ENCODE measurements at regions not wholly inside any gene's neighbourhood (a gene's known extent, or its start where the extent isn't known, plus 50 kb on each side); places are given as distances from the start of the nearest gene placed in this dataset.

DNA sequence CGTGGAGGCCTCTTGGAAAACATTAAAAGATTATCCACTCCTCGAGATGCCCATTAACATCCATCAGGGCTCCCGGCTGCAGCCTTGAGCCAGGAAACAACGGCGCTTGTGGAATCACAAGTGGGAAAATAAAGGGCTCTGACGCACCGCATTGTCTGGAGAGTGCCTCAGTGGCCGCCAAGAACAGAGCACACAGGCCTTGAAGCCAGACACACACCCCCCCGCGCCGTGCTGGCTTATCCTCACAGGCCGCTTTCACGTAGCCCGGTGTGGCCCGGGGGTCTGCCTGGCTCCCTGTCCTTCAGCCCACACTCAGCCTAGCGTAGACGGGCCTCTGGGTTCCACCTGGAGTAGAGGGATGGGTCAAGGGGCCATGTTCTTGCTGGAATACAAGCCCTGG is 1020.5 kb downstream of the BRD1 start:
- CTCF ChIA-PET: no interaction called here
- Histone ChIP-seq H3K4me1 (ENCODE audit: control insufficient read depth, insufficient read depth, low read length) (no peaks in the 10 kb centered on the region), H3K9me3 (ENCODE audit: control insufficient read depth, insufficient read depth, low read depth, low read length) (no peaks in the 10 kb centered on the region), H3K36me3 (ENCODE audit: control insufficient read depth in 2 of 2, insufficient read depth in 1 of 2, low read length in 2 of 2) (no peaks in the 10 kb centered on the region), H3K27ac (ENCODE audit: extremely low read depth, low read depth, low read length) (no peak overlapping the region), H3K4me3 (ENCODE audit: low read depth, low read length) (no peak overlapping the region)
- TF ChIP-seq ZNF169 (tag by site-specific recombination; IDR thresholded peaks at IDR 0.05) (no peak), ZNF366 (tag by site-specific recombination; conservative IDR thresholded peaks at IDR 0.05) (no peak), ZNF48 (tag by site-specific recombination; IDR thresholded peaks at IDR 0.05) (no peak), ZNF121 (tag by site-specific recombination; IDR thresholded peaks at IDR 0.05) (no peak), ZNF274 (IDR thresholded peaks at IDR 0.05; ENCODE audit: low read length) (no peak), ZNF274 (tag by site-specific recombination; IDR thresholded peaks at IDR 0.05; ENCODE audit: borderline replicate concordance) (no peak)
- POLR2A ChIA-PET: no interaction called here

- no peak overlapping the region for H3K4me3 ChIP-seq (ENCODE audit: low read depth, low read length)
- no peaks in the 10 kb centered on the region for H3K36me3 ChIP-seq (ENCODE audit: control insufficient read depth in 2 of 2, insufficient read depth in 1 of 2, low read length in 2 of 2)
- TF ChIP-seq ZNF335 (tag by site-specific recombination; conservative IDR thresholded peaks at IDR 0.05) (no peak), ZNF610 (tag by site-specific recombination; IDR thresholded peaks at IDR 0.05; ENCODE audit: borderline replicate concordance) (no peak), ZNF302 (tag by site-specific recombination; IDR thresholded peaks at IDR 0.05; ENCODE audit: low read depth) (no peak), ZXDB (tag by site-specific recombination; IDR thresholded peaks at IDR 0.05) (no peak), ZNF19 (tag by site-specific recombination; IDR thresholded peaks at IDR 0.05; ENCODE audit: low read depth) (no peak), SCRT1 (tag by site-specific recombination; IDR thresholded peaks at IDR 0.05; ENCODE audit: borderline replicate concordance) (no peak)
- CTCF ChIA-PET: no interaction called here
- POLR2A ChIA-PET: no interaction called here
- no peaks in the 10 kb centered on the region for H3K9me3 ChIP-seq (ENCODE audit: control insufficient read depth, insufficient read depth, low read depth, low read length)
- no peak overlapping the region for H3K27ac ChIP-seq (ENCODE audit: extremely low read depth, low read depth, low read length)
- no peaks in the 10 kb centered on the region for H3K4me1 ChIP-seq (ENCODE audit: control insufficient read depth, insufficient read depth, low read length)
Observed at GRCh38 chr22:48806227-48806781, 1021.4 kb downstream of the BRD1 start.

- Histone ChIP-seq H3K9me3 (ENCODE audit: control insufficient read depth, insufficient read depth, low read depth, low read length) (no peaks in the 10 kb centered on the region), H3K36me3 (ENCODE audit: control insufficient read depth in 2 of 2, insufficient read depth in 1 of 2, low read length in 2 of 2) (no peaks in the 10 kb centered on the region), H3K4me3 (ENCODE audit: low read depth, low read length) (no peak overlapping the region), H3K27ac (ENCODE audit: extremely low read depth, low read depth, low read length) (no peak overlapping the region), H3K4me1 (ENCODE audit: control insufficient read depth, insufficient read depth, low read length) (no peaks in the 10 kb centered on the region)
- POLR2A ChIA-PET: no interaction called here
- CTCF ChIA-PET: no interaction called here
- TF ChIP-seq, protein P1, sequence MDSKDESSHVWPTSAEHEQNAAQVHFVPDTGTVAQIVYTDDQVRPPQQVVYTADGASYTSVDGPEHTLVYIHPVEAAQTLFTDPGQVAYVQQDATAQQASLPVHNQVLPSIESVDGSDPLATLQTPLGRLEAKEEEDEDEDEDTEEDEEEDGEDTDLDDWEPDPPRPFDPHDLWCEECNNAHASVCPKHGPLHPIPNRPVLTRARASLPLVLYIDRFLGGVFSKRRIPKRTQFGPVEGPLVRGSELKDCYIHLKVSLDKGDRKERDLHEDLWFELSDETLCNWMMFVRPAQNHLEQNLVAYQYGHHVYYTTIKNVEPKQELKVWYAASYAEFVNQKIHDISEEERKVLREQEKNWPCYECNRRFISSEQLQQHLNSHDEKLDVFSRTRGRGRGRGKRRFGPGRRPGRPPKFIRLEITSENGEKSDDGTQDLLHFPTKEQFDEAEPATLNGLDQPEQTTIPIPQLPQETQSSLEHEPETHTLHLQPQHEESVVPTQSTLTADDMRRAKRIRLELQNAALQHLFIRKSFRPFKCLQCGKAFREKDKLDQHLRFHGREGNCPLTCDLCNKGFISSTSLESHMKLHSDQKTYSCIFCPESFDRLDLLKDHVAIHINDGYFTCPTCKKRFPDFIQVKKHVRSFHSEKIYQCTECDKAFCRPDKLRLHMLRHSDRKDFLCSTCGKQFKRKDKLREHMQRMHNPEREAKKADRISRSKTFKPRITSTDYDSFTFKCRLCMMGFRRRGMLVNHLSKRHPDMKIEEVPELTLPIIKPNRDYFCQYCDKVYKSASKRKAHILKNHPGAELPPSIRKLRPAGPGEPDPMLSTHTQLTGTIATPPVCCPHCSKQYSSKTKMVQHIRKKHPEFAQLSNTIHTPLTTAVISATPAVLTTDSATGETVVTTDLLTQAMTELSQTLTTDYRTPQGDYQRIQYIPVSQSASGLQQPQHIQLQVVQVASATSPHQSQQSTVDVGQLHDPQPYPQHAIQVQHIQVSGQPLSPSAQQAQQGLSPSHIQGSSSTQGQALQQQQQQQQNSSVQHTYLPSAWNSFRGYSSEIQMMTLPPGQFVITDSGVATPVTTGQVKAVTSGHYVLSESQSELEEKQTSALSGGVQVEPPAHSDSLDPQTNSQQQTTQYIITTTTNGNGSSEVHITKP (tag by site-specific recombination; IDR thresholded peaks at IDR 0.05): no peak
- TF ChIP-seq ZNF324 (tag by site-specific recombination; IDR thresholded peaks at IDR 0.05) (no peak), ZFP37 (tag by site-specific recombination; IDR thresholded peaks at IDR 0.05) (no peak), ZBTB17 (tag by site-specific recombination; IDR thresholded peaks at IDR 0.05) (no peak), ZNF433 (tag by site-specific recombination; IDR thresholded peaks at IDR 0.05; ENCODE audit: low read depth) (no peak), ZNF677 (tag by site-specific recombination; IDR thresholded peaks at IDR 0.05) (no peak), ZNF16 (tag by site-specific recombination; IDR thresholded peaks at IDR 0.05; ENCODE audit: low read depth) (no peak), KLF1 (tag by site-specific recombination; IDR thresholded peaks at IDR 0.05) (no peak), INSM2 (tag by site-specific recombination; IDR thresholded peaks at IDR 0.05) (no peak), ZNF776 (tag by site-specific recombination; IDR thresholded peaks at IDR 0.05; ENCODE audit: borderline replicate concordance) (no peak)
- TF ChIP-seq, protein P2, sequence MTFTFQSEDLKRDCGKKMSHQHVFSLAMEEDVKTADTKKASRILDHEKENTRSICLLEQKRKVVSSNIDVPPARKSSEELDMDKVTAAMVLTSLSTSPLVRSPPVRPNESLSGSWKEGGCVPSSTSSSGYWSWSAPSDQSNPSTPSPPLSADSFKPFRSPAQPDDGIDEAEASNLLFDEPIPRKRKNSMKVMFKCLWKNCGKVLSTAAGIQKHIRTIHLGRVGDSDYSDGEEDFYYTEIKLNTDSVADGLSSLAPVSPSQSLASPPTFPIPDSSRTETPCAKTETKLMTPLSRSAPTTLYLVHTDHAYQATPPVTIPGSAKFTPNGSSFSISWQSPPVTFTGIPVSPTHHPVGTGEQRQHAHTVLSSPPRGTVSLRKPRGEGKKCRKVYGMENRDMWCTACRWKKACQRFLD (tag by site-specific recombination; IDR thresholded peaks at IDR 0.05): no peak
- TF ChIP-seq, protein P3, sequence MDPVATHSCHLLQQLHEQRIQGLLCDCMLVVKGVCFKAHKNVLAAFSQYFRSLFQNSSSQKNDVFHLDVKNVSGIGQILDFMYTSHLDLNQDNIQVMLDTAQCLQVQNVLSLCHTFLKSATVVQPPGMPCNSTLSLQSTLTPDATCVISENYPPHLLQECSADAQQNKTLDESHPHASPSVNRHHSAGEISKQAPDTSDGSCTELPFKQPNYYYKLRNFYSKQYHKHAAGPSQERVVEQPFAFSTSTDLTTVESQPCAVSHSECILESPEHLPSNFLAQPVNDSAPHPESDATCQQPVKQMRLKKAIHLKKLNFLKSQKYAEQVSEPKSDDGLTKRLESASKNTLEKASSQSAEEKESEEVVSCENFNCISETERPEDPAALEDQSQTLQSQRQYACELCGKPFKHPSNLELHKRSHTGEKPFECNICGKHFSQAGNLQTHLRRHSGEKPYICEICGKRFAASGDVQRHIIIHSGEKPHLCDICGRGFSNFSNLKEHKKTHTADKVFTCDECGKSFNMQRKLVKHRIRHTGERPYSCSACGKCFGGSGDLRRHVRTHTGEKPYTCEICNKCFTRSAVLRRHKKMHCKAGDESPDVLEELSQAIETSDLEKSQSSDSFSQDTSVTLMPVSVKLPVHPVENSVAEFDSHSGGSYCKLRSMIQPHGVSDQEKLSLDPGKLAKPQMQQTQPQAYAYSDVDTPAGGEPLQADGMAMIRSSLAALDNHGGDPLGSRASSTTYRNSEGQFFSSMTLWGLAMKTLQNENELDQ (tag by site-specific recombination; IDR thresholded peaks at IDR 0.05; ENCODE audit: low read depth): no peak
Observed at GRCh38 chr22:48805516-48805915, 1022.2 kb downstream of the BRD1 start.
